Keratinocyte (primary cell): ENCODE measurements at regions not wholly inside any gene's neighbourhood (a gene's known extent, or its start where the extent isn't known, plus 50 kb on each side); places are given as distances from the start of the nearest gene placed in this dataset.

Experiments
- DNase-seq: peaks from one replicate; pipeline ENCODE4 v3.0.0-alpha.2; 2011; ENCODE audit warnings: low read depth, missing footprints, low spot score
- FAIRE-seq: peaks from 2 replicates; lab custom pipeline; 2011; peaks lifted over from hg19 to GRCh38; lab: Jason Lieb, UNC
- H2AFZ ChIP-seq: 2 replicates; pipeline ENCODE4 v1.6.0; 2012; ENCODE audit warnings: low read length, control low read depth, inconsistent platforms; ENCODE audit not compliant: control insufficient read depth
- H3K27ac ChIP-seq: 2 replicates; pipeline ENCODE4 v1.5.1; 2011; ENCODE audit warnings: low read length; ENCODE audit not compliant: control insufficient read depth, insufficient read depth
- H3K27me3 ChIP-seq: 3 replicates; pipeline ENCODE4 v1.6.0; 2011; ENCODE audit warnings: low read length; ENCODE audit not compliant: control insufficient read depth, insufficient read depth; ENCODE audit errors: extremely low read depth
- H3K36me3 ChIP-seq, 2 experiments: 2 replicates in 1 of 2; 3 replicates in 1 of 2; pipeline ENCODE4 v1.5.1; 2011; ENCODE audit warnings: low read length in 2 of 2, mild to moderate bottlenecking in 1 of 2; ENCODE audit not compliant: control insufficient read depth in 2 of 2, insufficient read depth in 2 of 2; ENCODE audit errors: extremely low read depth in 1 of 2
- H3K4me1 ChIP-seq: 3 replicates; pipeline ENCODE4 v1.5.1; 2011; ENCODE audit warnings: low read length; ENCODE audit not compliant: control insufficient read depth, insufficient read depth; ENCODE audit errors: extremely low read depth
- H3K4me2 ChIP-seq: 3 replicates; pipeline ENCODE4 v1.6.0; 2011; ENCODE audit warnings: low read depth, low read length; ENCODE audit not compliant: control insufficient read depth, insufficient read depth; ENCODE audit errors: extremely low read depth
- H3K4me3 ChIP-seq, 3 experiments: fragments of 200-600 bp in 1 of 3; sonication (generic) in 1 of 3; 2 replicates in 2 of 3; 3 replicates in 1 of 3; pipeline ENCODE4 v1.5.1; 2011 to 2016; ENCODE audit warnings: low read length in 3 of 3, mild to moderate bottlenecking in 3 of 3, control low read depth in 2 of 3, inconsistent platforms in 1 of 3, low read depth in 1 of 3, mixed read lengths in 1 of 3, mixed run types in 1 of 3, moderate library complexity in 1 of 3; ENCODE audit not compliant: control insufficient read depth in 2 of 3, insufficient read depth in 2 of 3; ENCODE audit errors: extremely low read depth in 1 of 3
- H3K79me2 ChIP-seq: 2 replicates; pipeline ENCODE4 v1.6.0; 2012; ENCODE audit warnings: low read length; ENCODE audit not compliant: control insufficient read depth, insufficient read depth
- H3K9ac ChIP-seq: 3 replicates; pipeline ENCODE4 v1.6.0; 2011; ENCODE audit warnings: low read length; ENCODE audit not compliant: control insufficient read depth, insufficient read depth; ENCODE audit errors: extremely low read depth
- H3K9me1 ChIP-seq: 3 replicates; pipeline ENCODE4 v1.6.0; 2011; ENCODE audit warnings: low read length; ENCODE audit not compliant: control insufficient read depth, insufficient read depth; ENCODE audit errors: extremely low read depth
- H3K9me3 ChIP-seq: 2 replicates; pipeline ENCODE4 v1.5.1; 2012; ENCODE audit warnings: low read depth, low read length; ENCODE audit not compliant: control insufficient read depth
- H4K20me1 ChIP-seq: 3 replicates; pipeline ENCODE4 v1.6.0; 2011; ENCODE audit warnings: low read length; ENCODE audit not compliant: control insufficient read depth, insufficient read depth; ENCODE audit errors: extremely low read depth
- EZH2 ChIP-seq: IDR thresholded peaks from one replicate; pipeline ENCODE4 v1.6.1; 2012; ENCODE audit warnings: inconsistent platforms, mild to moderate bottlenecking, low read length, moderate library complexity
- dilution Hi-C: fragments of 300-500 bp; cut with MboI; formaldehyde crosslinking; loops from one replicate; pipeline ENCODE4 v1.7.0; 2020; ENCODE audit warnings: low sequenced_read_pairs; ENCODE audit not compliant: extremely low pct_ligation_motif_present
- TF ChIP-seq, protein P1 (sequence below), 3 experiments: IDR thresholded peaks in 1 of 3; conservative IDR thresholded peaks in 1 of 3; optimal IDR thresholded peaks in 1 of 3; 2 replicates in 2 of 3; 3 replicates in 1 of 3; pipeline versions ENCODE3 to v1.5.1; 2011; ENCODE audit warnings: low read length in 3 of 3, mild to moderate bottlenecking in 3 of 3, moderate library complexity in 2 of 3, control low read depth in 1 of 3, inconsistent platforms in 1 of 3; ENCODE audit not compliant: insufficient read depth in 2 of 3; ENCODE audit errors: extremely low read depth in 1 of 3

GRCh38 chr1:72827278-72827677 is 544.9 kb upstream of the NEGR1 start:
- TF ChIP-seq, protein P1, sequence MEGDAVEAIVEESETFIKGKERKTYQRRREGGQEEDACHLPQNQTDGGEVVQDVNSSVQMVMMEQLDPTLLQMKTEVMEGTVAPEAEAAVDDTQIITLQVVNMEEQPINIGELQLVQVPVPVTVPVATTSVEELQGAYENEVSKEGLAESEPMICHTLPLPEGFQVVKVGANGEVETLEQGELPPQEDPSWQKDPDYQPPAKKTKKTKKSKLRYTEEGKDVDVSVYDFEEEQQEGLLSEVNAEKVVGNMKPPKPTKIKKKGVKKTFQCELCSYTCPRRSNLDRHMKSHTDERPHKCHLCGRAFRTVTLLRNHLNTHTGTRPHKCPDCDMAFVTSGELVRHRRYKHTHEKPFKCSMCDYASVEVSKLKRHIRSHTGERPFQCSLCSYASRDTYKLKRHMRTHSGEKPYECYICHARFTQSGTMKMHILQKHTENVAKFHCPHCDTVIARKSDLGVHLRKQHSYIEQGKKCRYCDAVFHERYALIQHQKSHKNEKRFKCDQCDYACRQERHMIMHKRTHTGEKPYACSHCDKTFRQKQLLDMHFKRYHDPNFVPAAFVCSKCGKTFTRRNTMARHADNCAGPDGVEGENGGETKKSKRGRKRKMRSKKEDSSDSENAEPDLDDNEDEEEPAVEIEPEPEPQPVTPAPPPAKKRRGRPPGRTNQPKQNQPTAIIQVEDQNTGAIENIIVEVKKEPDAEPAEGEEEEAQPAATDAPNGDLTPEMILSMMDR (optimal IDR thresholded peaks at IDR 0.05 in 1 of 3, IDR thresholded peaks at IDR 0.05 in 1 of 3, conservative IDR thresholded peaks at IDR 0.05 in 1 of 3; ENCODE audit: extremely low read depth in 1 of 3, insufficient read depth in 2 of 3, low read length in 3 of 3): no peak
- TF ChIP-seq EZH2: no peak
- Histone ChIP-seq H3K4me1 (no peaks in the 10 kb centered on the region), H3K27me3 (no peaks in the 10 kb centered on the region), H3K9me3 (no peaks in the 10 kb centered on the region), H3K79me2 (no peaks in the 10 kb centered on the region), H3K27ac (no peak overlapping the region), H4K20me1 (no peaks in the 10 kb centered on the region), H3K36me3 (no peaks in the 10 kb centered on the region), H3K9ac (no peak overlapping the region), H2AFZ (no peak overlapping the region), H3K9me1 (no peaks in the 10 kb centered on the region), H3K4me3 (no peak overlapping the region), H3K4me2 (no peak overlapping the region)
- DNase-seq: no peak
- dilution Hi-C loops: no loop called here
- no peak for FAIRE-seq

- no peak for DNase-seq
These were observed 522.2 kb upstream of the NEGR1 start for GRCh38 chr1:72804541-72804940.

More at GRCh38 chr1:72804541-72804940, 522.2 kb upstream of the NEGR1 start:
- Histone ChIP-seq H2AFZ (no peak overlapping the region), H3K79me2 (no peaks in the 10 kb centered on the region), H3K4me1 (no peaks in the 10 kb centered on the region), H3K9me1 (no peaks in the 10 kb centered on the region), H3K27ac (no peak overlapping the region), H4K20me1 (no peaks in the 10 kb centered on the region), H3K4me3 (no peak overlapping the region), H3K36me3 (no peaks in the 10 kb centered on the region), H3K4me2 (no peak overlapping the region), H3K27me3 (no peaks in the 10 kb centered on the region), H3K9ac (no peak overlapping the region), H3K9me3 (no peaks in the 10 kb centered on the region)
- no peak for FAIRE-seq
- dilution Hi-C loops: no loop called here
- TF ChIP-seq, protein P1 (optimal IDR thresholded peaks at IDR 0.05 in 1 of 3, IDR thresholded peaks at IDR 0.05 in 1 of 3, conservative IDR thresholded peaks at IDR 0.05 in 1 of 3; ENCODE audit: extremely low read depth in 1 of 3, insufficient read depth in 2 of 3, low read length in 3 of 3): no peak
- no peak for TF ChIP-seq EZH2
